Neuronal stem cell (in vitro differentiated cells): ENCODE measurements at regions not wholly inside any gene's neighbourhood (a gene's known extent, or its start where the extent isn't known, plus 50 kb on each side); places are given as distances from the start of the nearest gene placed in this dataset.

Experiments used
- DNase-seq: peaks from one replicate; pipeline ENCODE4 v3.0.0-alpha.2; 2013; ENCODE audit warnings: low spot score
- H2AFZ ChIP-seq: one replicate; pipeline ENCODE4 v1.6.1; 2013; ENCODE audit warnings: mild to moderate bottlenecking, low read length, inconsistent platforms
- H2AK5ac ChIP-seq: 2 replicates; pipeline ENCODE4 v1.6.1; 2013; ENCODE audit warnings: low read depth, mild to moderate bottlenecking, inconsistent platforms, low read length, moderate library complexity, mixed read lengths
- H2BK120ac ChIP-seq: 2 replicates; pipeline ENCODE4 v1.6.1; 2013; ENCODE audit warnings: low read depth, mild to moderate bottlenecking, inconsistent platforms, low read length, moderate library complexity, mixed read lengths
- H2BK12ac ChIP-seq: one replicate; pipeline ENCODE4 v1.6.1; 2013; ENCODE audit warnings: low read length, inconsistent platforms
- H2BK15ac ChIP-seq: 2 replicates; pipeline ENCODE4 v1.6.1; 2013; ENCODE audit warnings: mild to moderate bottlenecking, low read length, inconsistent platforms, mixed read lengths
- H2BK5ac ChIP-seq: one replicate; pipeline ENCODE4 v1.6.1; 2013; ENCODE audit warnings: inconsistent platforms, mild to moderate bottlenecking, low read length, moderate library complexity
- H3K14ac ChIP-seq: one replicate; pipeline ENCODE4 v1.6.1; 2013; ENCODE audit warnings: low read length, inconsistent platforms
- H3K18ac ChIP-seq: 2 replicates; pipeline ENCODE4 v1.6.1; 2013; ENCODE audit warnings: low read length, inconsistent platforms
- H3K23ac ChIP-seq: 2 replicates; pipeline ENCODE4 v1.6.1; 2013; ENCODE audit warnings: low read depth, mild to moderate bottlenecking, mixed read lengths, low read length, inconsistent platforms; ENCODE audit not compliant: poor library complexity
- H3K27ac ChIP-seq: replicated peaks from 3 replicates; pipeline ENCODE4 v1.5.1; 2013; ENCODE audit warnings: low read length, inconsistent platforms
- H3K27me3 ChIP-seq, 3 experiments: 2 replicates each; pipeline ENCODE4 v1.6.1; 2013; ENCODE audit warnings: low read length in 3 of 3, mild to moderate bottlenecking in 2 of 3, inconsistent platforms in 1 of 3, low read depth in 1 of 3, mixed read lengths in 1 of 3, moderate library complexity in 1 of 3; ENCODE audit not compliant: control insufficient read depth in 3 of 3, insufficient read depth in 3 of 3
- H3K36me3 ChIP-seq, 2 donors: replicated peaks in 1 of 2; 2 replicates each; pipeline ENCODE4 v1.6.1; 2013; ENCODE audit warnings: low read length in 2 of 2; ENCODE audit not compliant: control insufficient read depth in 2 of 2, insufficient read depth in 2 of 2
- H3K4ac ChIP-seq: 2 replicates; pipeline ENCODE4 v1.6.1; 2013; ENCODE audit warnings: inconsistent platforms, mild to moderate bottlenecking, low read length, moderate library complexity
- H3K4me1 ChIP-seq, 2 donors: 1 replicate in 1 of 2; 2 replicates in 1 of 2; pipeline ENCODE4 v1.6.1; 2013; ENCODE audit warnings: low read length in 2 of 2, low read depth in 1 of 2; ENCODE audit not compliant: control insufficient read depth in 2 of 2, insufficient read depth in 1 of 2
- H3K4me2 ChIP-seq: one replicate; pipeline ENCODE4 v1.6.1; 2013; ENCODE audit warnings: mild to moderate bottlenecking, low read length, inconsistent platforms; ENCODE audit not compliant: insufficient read depth, poor library complexity, severe bottlenecking
- H3K4me3 ChIP-seq, 2 donors: 2 replicates each; pipeline ENCODE4 v1.5.1; 2013; ENCODE audit warnings: low read length in 2 of 2, mild to moderate bottlenecking in 2 of 2, inconsistent platforms in 1 of 2, moderate library complexity in 1 of 2
- H3K79me1 ChIP-seq: one replicate; pipeline ENCODE4 v1.6.1; 2013; ENCODE audit warnings: low read depth, mild to moderate bottlenecking, inconsistent platforms, low read length, moderate library complexity
- H3K9ac ChIP-seq: one replicate; pipeline ENCODE4 v1.6.1; 2013; ENCODE audit warnings: mild to moderate bottlenecking, low read depth, low read length, inconsistent platforms; ENCODE audit not compliant: poor library complexity
- H3K9me3 ChIP-seq, 2 donors: replicated peaks in 1 of 2; 2 replicates each; pipeline versions ENCODE3 to v1.6.1; 2013; ENCODE audit warnings: low read length in 2 of 2, mild to moderate bottlenecking in 2 of 2, inconsistent platforms in 1 of 2, low read depth in 1 of 2, mixed read lengths in 1 of 2, moderate library complexity in 1 of 2; ENCODE audit not compliant: control insufficient read depth in 2 of 2, insufficient read depth in 1 of 2
- H4K8ac ChIP-seq: one replicate; pipeline ENCODE4 v1.6.1; 2013; ENCODE audit warnings: low read depth, mild to moderate bottlenecking, inconsistent platforms, low read length, moderate library complexity
- H4K91ac ChIP-seq: one replicate; pipeline ENCODE4 v1.6.1; 2013; ENCODE audit warnings: low read length, low read depth, mild to moderate bottlenecking, inconsistent platforms; ENCODE audit not compliant: poor library complexity
- WGBS, 2 donors: extraction: QIAGEN DNeasy Blood & Tissue Kit; methylation state at CpG; one replicate each; pipeline ENCODE4 v1.1.7; 2013; ENCODE audit warnings: missing lambda C conversion rate in 2 of 2, mixed read lengths in 1 of 2; ENCODE audit not compliant: insufficient read length in 2 of 2, insufficient replicate concordance in 1 of 2; ENCODE audit errors: extremely low coverage in 2 of 2; 5-methylcytosine and 5-hydroxymethylcytosine counted together

GRCh38 chr7:26543951-26544350 lies 252.3 kb downstream of the SNX10 start:
- H3K23ac ChIP-seq, result no peak overlapping the region
- H2BK5ac ChIP-seq, result no peak overlapping the region
- no peak overlapping the region for H3K27ac ChIP-seq
- H4K91ac ChIP-seq, result no peak overlapping the region
- H2BK120ac ChIP-seq, result no peak overlapping the region
- no peak overlapping the region for H3K14ac ChIP-seq
- no peak overlapping the region for H2AK5ac ChIP-seq
- no peaks in the 10 kb centered on the region for H3K36me3 ChIP-seq
- peaks cover 0 to 18% (median 0%) of the 10 kb centered on the region in 3 experiments for H3K27me3 ChIP-seq
- H3K4me3 ChIP-seq, result no peak overlapping the region
- H2BK15ac ChIP-seq, result no peak overlapping the region
- no peak overlapping the region for H3K4me2 ChIP-seq
- peak overlapping the region; percentile 1 for H2AFZ ChIP-seq
- H3K18ac ChIP-seq, result no peak overlapping the region
- no peak overlapping the region for H2BK12ac ChIP-seq
- no CpG with 5 or more reads among the region's 11 CpGs for WGBS, 2 donors
- DNase-seq, result no peak
- no peak overlapping the region for H4K8ac ChIP-seq
- no peak overlapping the region for H3K4ac ChIP-seq
- H3K9ac ChIP-seq, result no peak overlapping the region
- H3K4me1 ChIP-seq, result peaks cover 0 to 2% of the 10 kb centered on the region in 2 donors
- H3K9me3 ChIP-seq, result no peaks in the 10 kb centered on the region
- no peaks in the 10 kb centered on the region for H3K79me1 ChIP-seq

DNA sequence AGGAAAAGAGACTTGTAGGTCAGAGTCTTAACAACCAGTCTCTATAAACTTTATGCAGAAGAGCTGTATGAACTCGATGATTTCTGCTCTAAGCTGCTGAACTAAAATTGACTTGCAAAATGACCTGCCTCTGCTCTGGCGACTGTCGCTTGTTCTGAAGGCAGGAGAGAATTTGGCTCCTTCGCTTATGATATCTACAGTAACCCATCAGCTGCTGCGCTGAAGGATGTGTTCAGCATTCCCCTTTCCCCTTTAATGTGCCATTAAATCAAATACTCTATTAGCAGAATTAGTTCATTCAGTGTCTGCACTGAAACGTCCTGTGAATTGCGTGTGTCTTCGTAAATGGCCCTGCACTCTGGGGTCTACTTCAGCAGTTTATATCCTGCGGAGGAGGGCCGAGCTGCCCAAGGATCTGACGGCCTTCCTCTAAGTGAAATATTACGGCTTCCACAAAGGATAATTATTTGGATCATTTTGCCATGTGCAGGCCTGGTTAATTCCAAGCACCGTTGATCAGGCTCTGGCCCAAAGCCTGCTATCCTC lies 254.9 kb downstream of the SNX10 start:
- no peak for DNase-seq
- H2AFZ ChIP-seq, result no peak overlapping the region
- no peak overlapping the region for H2BK15ac ChIP-seq
- no peak overlapping the region for H2BK5ac ChIP-seq
- H4K91ac ChIP-seq, result no peak overlapping the region
- H2BK120ac ChIP-seq, result no peak overlapping the region
- no peak overlapping the region for H4K8ac ChIP-seq
- H3K4me3 ChIP-seq, result no peak overlapping the region
- no peak overlapping the region for H3K23ac ChIP-seq
- no peak overlapping the region for H3K4ac ChIP-seq
- peaks cover 0 to 9% (median 0%) of the 10 kb centered on the region in 3 experiments for H3K27me3 ChIP-seq
- H3K9me3 ChIP-seq, result no peaks in the 10 kb centered on the region
- no peak overlapping the region for H3K27ac ChIP-seq
- H3K79me1 ChIP-seq, result no peaks in the 10 kb centered on the region
- no peak overlapping the region for H3K18ac ChIP-seq
- no peak overlapping the region for H2AK5ac ChIP-seq
- WGBS, 2 donors, result no CpG with 5 or more reads among the region's 13 CpGs
- H3K14ac ChIP-seq, result no peak overlapping the region
- no peak overlapping the region for H2BK12ac ChIP-seq
- H3K36me3 ChIP-seq, result no peaks in the 10 kb centered on the region
- H3K4me1 ChIP-seq, result peaks cover 0 to 2% of the 10 kb centered on the region in 2 donors
- no peak overlapping the region for H3K9ac ChIP-seq
- H3K4me2 ChIP-seq, result no peak overlapping the region

DNA sequence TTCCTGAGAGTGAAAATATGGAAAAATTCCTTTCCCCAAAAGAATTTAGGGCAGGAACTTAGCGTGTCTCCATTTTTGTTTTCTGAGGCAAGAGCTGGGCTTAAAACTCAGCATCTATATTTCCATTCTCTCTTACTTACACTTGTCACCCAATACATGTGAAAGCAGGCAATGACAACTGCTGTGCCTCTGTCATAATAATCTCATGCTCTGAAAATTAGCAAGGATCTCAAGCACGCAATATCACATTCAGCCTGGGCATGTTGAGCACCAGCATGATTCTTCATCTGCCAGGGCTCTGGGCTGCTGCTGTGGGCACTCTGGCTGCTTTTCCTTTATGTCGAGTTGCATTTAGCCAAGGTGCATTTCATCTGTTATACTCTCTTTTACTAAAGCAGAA lies 255.5 kb downstream of the SNX10 start:
- no peak overlapping the region for H3K4me2 ChIP-seq
- no peaks in the 10 kb centered on the region for H3K9me3 ChIP-seq
- H2BK120ac ChIP-seq, result no peak overlapping the region
- no peaks in the 10 kb centered on the region for H3K36me3 ChIP-seq
- H2BK5ac ChIP-seq, result no peak overlapping the region
- no peak overlapping the region for H2AK5ac ChIP-seq
- no CpG with 5 or more reads among the region's 3 CpGs for WGBS, 2 donors
- no peak for DNase-seq
- no peak overlapping the region for H3K18ac ChIP-seq
- H2BK15ac ChIP-seq, result no peak overlapping the region
- H4K91ac ChIP-seq, result no peak overlapping the region
- no peak overlapping the region for H3K4ac ChIP-seq
- no peaks in the 10 kb centered on the region for H3K79me1 ChIP-seq
- H3K27ac ChIP-seq, result no peak overlapping the region
- H3K4me1 ChIP-seq, result peaks cover 0 to 2% of the 10 kb centered on the region in 2 donors
- no peak overlapping the region for H3K23ac ChIP-seq
- H4K8ac ChIP-seq, result no peak overlapping the region
- no peak overlapping the region for H2AFZ ChIP-seq
- H3K27me3 ChIP-seq, result peaks cover 0 to 9% (median 0%) of the 10 kb centered on the region in 3 experiments
- H3K14ac ChIP-seq, result no peak overlapping the region
- no peak overlapping the region for H3K4me3 ChIP-seq
- H3K9ac ChIP-seq, result no peak overlapping the region
- no peak overlapping the region for H2BK12ac ChIP-seq

GRCh38 chr7:26549281-26549944 lies 257.8 kb downstream of the SNX10 start:
- WGBS, 2 donors, result no CpG with 5 or more reads among the region's 11 CpGs
- H3K9ac ChIP-seq, result no peak overlapping the region
- no peak overlapping the region for H3K4me3 ChIP-seq
- no peak overlapping the region for H3K18ac ChIP-seq
- H2BK120ac ChIP-seq, result no peak overlapping the region
- H3K9me3 ChIP-seq, result no peaks in the 10 kb centered on the region
- H2BK5ac ChIP-seq, result no peak overlapping the region
- H3K14ac ChIP-seq, result no peak overlapping the region
- H4K91ac ChIP-seq, result no peak overlapping the region
- no peaks in the 10 kb centered on the region for H3K79me1 ChIP-seq
- H2AFZ ChIP-seq, result no peak overlapping the region
- H2BK15ac ChIP-seq, result no peak overlapping the region
- H2AK5ac ChIP-seq, result no peak overlapping the region
- no peak overlapping the region for H3K27ac ChIP-seq
- H3K36me3 ChIP-seq, result no peaks in the 10 kb centered on the region
- H3K23ac ChIP-seq, result no peak overlapping the region
- no peak overlapping the region for H3K4me2 ChIP-seq
- peaks cover 0 to 11% (median 0%) of the 10 kb centered on the region in 3 experiments for H3K27me3 ChIP-seq
- H4K8ac ChIP-seq, result no peak overlapping the region
- DNase-seq, result no peak
- no peak overlapping the region for H2BK12ac ChIP-seq
- no peak overlapping the region for H3K4ac ChIP-seq
- H3K4me1 ChIP-seq, result peaks cover 0 to 5% of the 10 kb centered on the region in 2 donors
